ENCODE measurements at regions not wholly inside any gene's neighbourhood (a gene's known extent, or its start where the extent isn't known, plus 50 kb on each side); places are given as distances from the start of the nearest gene placed in this dataset.
"Not testable (repeated sequence)": the region's sequence is repeated elsewhere in the genome, so short reads cannot be mapped to it uniquely, and the experiment has no call there.

DNA sequence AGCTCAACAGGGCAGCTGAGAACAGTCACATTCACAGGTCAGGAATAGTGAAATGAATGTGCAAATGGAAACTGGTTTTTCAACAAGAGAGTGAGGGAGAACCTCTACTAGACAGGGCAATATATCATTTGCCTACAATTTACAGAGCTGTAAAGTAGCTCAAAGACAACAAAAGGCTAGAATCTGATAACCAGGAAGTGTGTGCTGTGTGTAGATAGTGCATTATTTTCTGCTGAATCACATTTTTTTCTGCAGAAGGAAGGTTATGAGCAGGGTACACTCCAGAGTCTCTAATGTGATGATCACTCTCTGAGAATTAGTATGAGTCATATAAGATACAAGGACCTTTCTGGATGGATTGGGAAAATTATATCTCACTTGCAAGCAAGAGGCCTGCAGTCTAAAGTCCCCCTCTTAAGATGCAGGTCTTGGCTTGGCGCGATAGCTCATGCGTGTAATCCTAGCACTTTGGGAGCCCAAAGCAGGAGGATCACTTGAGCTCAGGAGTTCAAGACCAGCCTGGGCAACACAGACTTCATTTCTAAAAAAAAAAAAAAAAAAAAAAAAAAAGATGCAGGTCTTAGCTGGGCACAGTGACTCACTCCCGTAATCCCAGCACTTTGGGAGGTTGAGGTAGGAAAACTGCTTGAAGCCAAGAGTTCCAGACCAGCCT lies 59.9 kb upstream of the COBL start:
- no peak overlapping the region for H3K4me3 ChIP-seq (ENCODE audit: low read depth, poor library complexity, severe bottlenecking)
- WGBS, 2 donors: 76 to 92% methylated on average over 4 of the region's 4 CpGs
- no peak for DNase-seq (ENCODE audit: low spot score in 2 of 2)
- TF ChIP-seq, protein P1, sequence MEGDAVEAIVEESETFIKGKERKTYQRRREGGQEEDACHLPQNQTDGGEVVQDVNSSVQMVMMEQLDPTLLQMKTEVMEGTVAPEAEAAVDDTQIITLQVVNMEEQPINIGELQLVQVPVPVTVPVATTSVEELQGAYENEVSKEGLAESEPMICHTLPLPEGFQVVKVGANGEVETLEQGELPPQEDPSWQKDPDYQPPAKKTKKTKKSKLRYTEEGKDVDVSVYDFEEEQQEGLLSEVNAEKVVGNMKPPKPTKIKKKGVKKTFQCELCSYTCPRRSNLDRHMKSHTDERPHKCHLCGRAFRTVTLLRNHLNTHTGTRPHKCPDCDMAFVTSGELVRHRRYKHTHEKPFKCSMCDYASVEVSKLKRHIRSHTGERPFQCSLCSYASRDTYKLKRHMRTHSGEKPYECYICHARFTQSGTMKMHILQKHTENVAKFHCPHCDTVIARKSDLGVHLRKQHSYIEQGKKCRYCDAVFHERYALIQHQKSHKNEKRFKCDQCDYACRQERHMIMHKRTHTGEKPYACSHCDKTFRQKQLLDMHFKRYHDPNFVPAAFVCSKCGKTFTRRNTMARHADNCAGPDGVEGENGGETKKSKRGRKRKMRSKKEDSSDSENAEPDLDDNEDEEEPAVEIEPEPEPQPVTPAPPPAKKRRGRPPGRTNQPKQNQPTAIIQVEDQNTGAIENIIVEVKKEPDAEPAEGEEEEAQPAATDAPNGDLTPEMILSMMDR (IDR thresholded peaks at IDR 0.05): no peak
- TF ChIP-seq POLR2A (IDR thresholded peaks at IDR 0.05): no peak
- intact Hi-C loops (cut with DNase I; ENCODE audit: low total_unique reads): no loop called here

DNA sequence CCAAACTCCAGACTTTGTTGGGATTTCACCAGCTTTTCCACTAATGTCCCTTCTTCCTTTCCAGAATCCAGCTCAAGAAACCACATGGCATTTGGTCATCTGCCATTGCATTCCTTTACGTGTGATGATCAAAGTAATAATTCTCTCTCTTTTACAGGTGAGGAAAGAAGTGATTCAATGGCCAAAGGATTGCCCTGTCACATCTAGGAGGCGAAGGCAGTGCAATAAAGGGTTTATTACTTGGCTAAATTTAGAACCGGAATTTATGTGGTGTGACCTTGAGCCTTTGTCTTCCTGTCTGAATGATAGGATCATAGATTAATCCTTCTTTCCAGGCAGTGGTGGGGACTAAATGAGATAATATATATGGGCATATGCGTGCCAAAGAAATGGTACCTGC lies 58.3 kb upstream of the COBL start:
- no peak overlapping the region for H3K4me3 ChIP-seq (ENCODE audit: low read depth, poor library complexity, severe bottlenecking)
- intact Hi-C loops (cut with DNase I; ENCODE audit: low total_unique reads): no loop called here
- DNase-seq (ENCODE audit: low spot score in 2 of 2): no peak
- WGBS, 2 donors: 51 to 63% methylated on average over 4 of the region's 4 CpGs
- TF ChIP-seq, protein P1 (IDR thresholded peaks at IDR 0.05): no peak
- TF ChIP-seq POLR2A (IDR thresholded peaks at IDR 0.05): no peak

DNA sequence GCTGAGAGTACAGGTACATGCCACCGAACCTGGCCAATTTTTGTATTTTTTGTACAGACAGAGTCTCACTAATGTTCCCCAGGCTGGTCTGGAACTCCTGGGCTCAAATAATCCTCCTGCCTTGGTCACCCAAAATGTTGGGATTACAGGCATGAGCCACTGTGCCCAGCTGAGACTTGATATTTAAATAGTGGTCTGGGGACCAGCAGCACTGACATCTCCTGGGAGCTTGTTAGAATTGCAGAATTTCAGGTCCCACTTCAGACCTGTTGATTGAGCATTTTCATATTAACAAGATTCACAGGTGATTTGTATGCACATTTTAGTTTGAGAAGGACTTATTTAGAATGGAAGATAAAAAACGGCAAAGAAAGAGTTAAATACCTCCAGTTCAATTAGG lies 57.0 kb upstream of the COBL start:
- DNase-seq (ENCODE audit: low spot score in 2 of 2); H3K4me3 ChIP-seq (ENCODE audit: low read depth, poor library complexity, severe bottlenecking); intact Hi-C loops (cut with DNase I; ENCODE audit: low total_unique reads): not testable (repeated sequence)
- WGBS, 2 donors: 68 to 84% methylated on average over 2 of the region's 2 CpGs

DNA sequence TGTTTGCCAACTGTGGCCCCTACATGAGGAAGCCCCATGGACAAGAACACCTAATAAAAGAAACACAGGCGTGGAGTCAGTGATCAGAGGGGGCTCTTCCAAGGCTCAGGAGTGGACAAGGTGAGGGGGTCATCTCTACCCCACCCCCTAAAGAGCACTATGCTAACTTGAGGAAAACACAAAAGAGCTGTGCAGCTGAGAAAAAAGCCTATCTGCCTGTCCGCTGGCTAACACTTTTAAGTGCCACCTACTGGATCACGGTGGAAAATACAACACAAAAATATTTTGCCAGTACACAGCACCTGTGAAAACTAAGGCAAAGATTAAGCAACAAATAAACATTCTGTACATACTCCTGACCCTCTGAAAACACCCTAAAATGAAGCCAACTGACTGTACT lies 53.1 kb upstream of the COBL start:
- TF ChIP-seq, protein P1 (IDR thresholded peaks at IDR 0.05): no peak
- TF ChIP-seq POLR2A (IDR thresholded peaks at IDR 0.05): no peak
- WGBS, 2 donors: 29% methylated on average over 3 of the region's 3 CpGs
- H3K4me3 ChIP-seq (ENCODE audit: low read depth, poor library complexity, severe bottlenecking): no peak overlapping the region
- no peak for DNase-seq (ENCODE audit: low spot score in 2 of 2)
- intact Hi-C loops (cut with DNase I; ENCODE audit: low total_unique reads): loop anchor here (5.0 kb wide), 1 partner anchor 207 kb away; no protein-coding TSS in a partner anchor

DNA sequence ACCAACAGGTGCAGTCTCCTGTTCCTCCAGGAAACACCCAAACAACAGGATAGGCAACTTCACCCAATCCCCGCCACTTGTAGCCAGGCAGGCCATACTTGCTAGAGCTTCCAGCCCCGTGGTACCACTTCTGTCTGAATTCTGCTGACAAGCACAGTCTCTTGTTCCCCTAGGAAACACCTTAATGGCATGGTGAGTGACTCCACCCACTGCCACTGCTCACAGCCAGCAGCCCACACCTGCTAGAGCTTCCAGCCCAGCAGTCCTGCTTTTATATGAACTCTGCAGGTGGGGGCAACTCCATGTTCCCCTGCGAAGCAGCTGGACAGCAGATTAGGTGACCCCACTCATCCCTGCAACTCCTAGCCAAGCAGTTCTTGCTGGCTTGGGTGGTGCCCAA lies 52.6 kb upstream of the COBL start:
- not testable (repeated sequence) for DNase-seq (ENCODE audit: low spot score in 2 of 2); H3K4me3 ChIP-seq (ENCODE audit: low read depth, poor library complexity, severe bottlenecking)
- intact Hi-C loops (cut with DNase I; ENCODE audit: low total_unique reads): loop anchor here (5.0 kb wide), 1 partner anchor 207 kb away; no protein-coding TSS in a partner anchor
- 51 to 52% methylated on average over 3 of the region's 3 CpGs for WGBS, 2 donors

DNA sequence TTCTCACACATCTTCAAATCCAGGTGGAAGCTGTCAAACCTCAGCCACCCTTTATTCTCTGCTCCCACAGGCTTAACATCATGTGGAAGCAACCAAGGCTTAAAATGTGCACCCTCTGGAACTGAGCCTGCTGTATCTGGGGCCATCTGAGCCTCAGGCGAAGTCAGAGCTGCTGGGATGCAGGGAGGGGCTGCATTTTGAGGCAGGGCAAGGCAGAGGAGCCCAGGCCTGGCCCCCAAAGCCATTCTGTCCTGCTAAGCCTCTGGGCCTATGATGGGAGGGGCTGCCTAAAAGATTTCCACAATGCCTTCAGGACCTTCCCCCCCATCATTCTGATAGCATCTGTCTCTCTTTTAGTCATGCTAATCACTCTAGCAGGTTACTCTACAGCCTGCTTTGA lies 51.7 kb upstream of the COBL start:
- TF ChIP-seq POLR2A (IDR thresholded peaks at IDR 0.05): no peak
- TF ChIP-seq, protein P1 (IDR thresholded peaks at IDR 0.05): no peak
- no peak for DNase-seq (ENCODE audit: low spot score in 2 of 2)
- intact Hi-C loops (cut with DNase I; ENCODE audit: low total_unique reads): loop anchor here (5.0 kb wide), 1 partner anchor 206 kb away; no protein-coding TSS in a partner anchor
- no peak overlapping the region for H3K4me3 ChIP-seq (ENCODE audit: low read depth, poor library complexity, severe bottlenecking)
- 56% methylated on average over 1 of the region's 1 CpG for WGBS, 2 donors

DNA sequence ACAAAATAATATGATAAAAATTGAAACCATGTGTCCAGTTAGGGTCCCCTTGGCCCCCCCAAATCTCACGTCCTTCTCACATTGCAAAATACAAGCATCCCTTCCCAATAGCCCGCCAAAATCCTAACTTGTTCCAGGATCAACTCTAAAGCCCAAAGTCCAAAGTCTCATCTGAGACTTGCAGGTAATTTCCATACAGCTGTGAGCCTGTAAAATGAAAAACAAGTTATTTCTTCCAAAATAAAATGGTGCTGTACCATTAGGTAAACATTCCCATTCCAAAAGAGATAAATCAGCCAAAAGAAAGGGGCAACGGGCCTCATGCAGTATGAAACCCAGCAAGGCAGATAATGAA lies 51.0 kb upstream of the COBL start:
- intact Hi-C loops (cut with DNase I; ENCODE audit: low total_unique reads): loop anchor here (5.0 kb wide), 1 partner anchor 205 kb away; no protein-coding TSS in a partner anchor
- TF ChIP-seq, protein P1 (IDR thresholded peaks at IDR 0.05): no peak
- no peak for TF ChIP-seq POLR2A (IDR thresholded peaks at IDR 0.05)
- 47 to 72% methylated on average over 3 of the region's 3 CpGs for WGBS, 2 donors
- no peak overlapping the region for H3K4me3 ChIP-seq (ENCODE audit: low read depth, poor library complexity, severe bottlenecking)
- DNase-seq (ENCODE audit: low spot score in 2 of 2): no peak

Data from lower leg skin (tissue), 4 donors.